ENCODE measurements at regions not wholly inside any gene's neighbourhood (a gene's known extent, or its start where the extent isn't known, plus 50 kb on each side); places are given as distances from the start of the nearest gene placed in this dataset.

GRCh38 chr3:5796541-5796940 lies 609.0 kb downstream of the EDEM1 start:
- Histone ChIP-seq H3K4me1 (no peaks in the 10 kb centered on the region), H3K9me3 (no peaks in the 10 kb centered on the region), H3K27me3 (replicated peaks in 1 of 7) (no peaks in the 10 kb centered on the region), H3K36me3 (no peaks in the 10 kb centered on the region), H3K27ac (no peak overlapping the region), H3K4me3 (no peak overlapping the region)
- no peak for DNase-seq
- TF ChIP-seq CTCF (IDR thresholded peaks at IDR 0.05 in 8 of 11, conservative IDR thresholded peaks at IDR 0.05 in 3 of 11) (no peak), POLR2AphosphoS5 (IDR thresholded peaks at IDR 0.05) (no peak), POLR2A (IDR thresholded peaks at IDR 0.05) (no peak)
- WGBS, 5 donors: 72 to 82% (median 77%) methylated on average over 2 of the region's 2 CpGs
- intact Hi-C loops (cut with DNase I; ENCODE audit: low total_unique reads): no loop called here

GRCh38 chr3:5798809-5799208 lies 611.3 kb downstream of the EDEM1 start:
- no peak overlapping the region for H3K4me3 ChIP-seq
- H3K27me3 ChIP-seq (replicated peaks in 1 of 7): no peaks in the 10 kb centered on the region
- WGBS, 5 donors: 92 to 98% (median 93%) methylated on average over 2 of the region's 2 CpGs
- H3K4me1 ChIP-seq: no peaks in the 10 kb centered on the region
- H3K27ac ChIP-seq: no peak overlapping the region
- TF ChIP-seq POLR2A (IDR thresholded peaks at IDR 0.05) (no peak), CTCF (IDR thresholded peaks at IDR 0.05 in 8 of 11, conservative IDR thresholded peaks at IDR 0.05 in 3 of 11) (no peak), POLR2AphosphoS5 (IDR thresholded peaks at IDR 0.05) (no peak)
- no peak for DNase-seq
- intact Hi-C loops (cut with DNase I; ENCODE audit: low total_unique reads): no loop called here
- H3K36me3 ChIP-seq: no peaks in the 10 kb centered on the region
- no peaks in the 10 kb centered on the region for H3K9me3 ChIP-seq

GRCh38 chr3:5799398-5799797 lies 611.9 kb downstream of the EDEM1 start:
- no peaks in the 10 kb centered on the region for H3K9me3 ChIP-seq
- no peak for DNase-seq
- H3K36me3 ChIP-seq: no peaks in the 10 kb centered on the region
- intact Hi-C loops (cut with DNase I; ENCODE audit: low total_unique reads): no loop called here
- H3K27ac ChIP-seq: no peak overlapping the region
- H3K4me3 ChIP-seq: no peak overlapping the region
- H3K4me1 ChIP-seq: no peaks in the 10 kb centered on the region
- no peak for TF ChIP-seq POLR2A (IDR thresholded peaks at IDR 0.05)
- TF ChIP-seq CTCF (IDR thresholded peaks at IDR 0.05 in 8 of 11, conservative IDR thresholded peaks at IDR 0.05 in 3 of 11): no peak
- no peak for TF ChIP-seq POLR2AphosphoS5 (IDR thresholded peaks at IDR 0.05)
- H3K27me3 ChIP-seq (replicated peaks in 1 of 7): no peaks in the 10 kb centered on the region

GRCh38 chr3:5800965-5801364 lies 613.5 kb downstream of the EDEM1 start:
- no peaks in the 10 kb centered on the region for H3K9me3 ChIP-seq
- intact Hi-C loops (cut with DNase I; ENCODE audit: low total_unique reads): no loop called here
- WGBS, 5 donors: 76 to 88% (median 77%) methylated on average over 4 of the region's 4 CpGs
- H3K27me3 ChIP-seq (replicated peaks in 1 of 7): no peaks in the 10 kb centered on the region
- H3K27ac ChIP-seq: no peak overlapping the region
- no peaks in the 10 kb centered on the region for H3K4me1 ChIP-seq
- no peaks in the 10 kb centered on the region for H3K36me3 ChIP-seq
- no peak for DNase-seq
- no peak for TF ChIP-seq CTCF (IDR thresholded peaks at IDR 0.05 in 8 of 11, conservative IDR thresholded peaks at IDR 0.05 in 3 of 11)
- no peak for TF ChIP-seq POLR2AphosphoS5 (IDR thresholded peaks at IDR 0.05)
- TF ChIP-seq POLR2A (IDR thresholded peaks at IDR 0.05): no peak
- H3K4me3 ChIP-seq: no peak overlapping the region

Data from spleen (tissue), 11 donors.